ENCODE measurements at regions not wholly inside any gene's neighbourhood (a gene's known extent, or its start where the extent isn't known, plus 50 kb on each side); places are given as distances from the start of the nearest gene placed in this dataset.
"Not testable (repeated sequence)": the region's sequence is repeated elsewhere in the genome, so short reads cannot be mapped to it uniquely, and the experiment has no call there.

DNA sequence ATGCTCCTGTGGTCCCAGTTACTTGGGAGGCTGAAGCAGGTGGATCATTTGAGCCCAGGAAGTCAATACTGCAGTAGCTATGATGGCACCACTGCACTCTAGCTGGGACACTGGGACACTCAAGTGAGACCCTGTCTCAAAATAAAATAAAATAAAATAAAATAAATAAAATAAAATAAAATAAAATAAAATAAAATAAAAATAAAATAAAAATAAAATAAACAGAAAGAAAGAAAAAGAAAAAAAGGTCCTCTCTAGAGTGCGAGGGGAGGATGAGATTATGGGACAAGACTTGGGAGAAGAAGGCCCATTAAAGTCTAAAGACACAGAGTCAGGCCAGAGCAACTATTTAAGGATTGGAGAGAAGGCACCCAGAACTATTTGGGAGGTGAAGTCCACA, 172.5 kb downstream of the IER5 start:
- DNase-seq: no peak

DNA sequence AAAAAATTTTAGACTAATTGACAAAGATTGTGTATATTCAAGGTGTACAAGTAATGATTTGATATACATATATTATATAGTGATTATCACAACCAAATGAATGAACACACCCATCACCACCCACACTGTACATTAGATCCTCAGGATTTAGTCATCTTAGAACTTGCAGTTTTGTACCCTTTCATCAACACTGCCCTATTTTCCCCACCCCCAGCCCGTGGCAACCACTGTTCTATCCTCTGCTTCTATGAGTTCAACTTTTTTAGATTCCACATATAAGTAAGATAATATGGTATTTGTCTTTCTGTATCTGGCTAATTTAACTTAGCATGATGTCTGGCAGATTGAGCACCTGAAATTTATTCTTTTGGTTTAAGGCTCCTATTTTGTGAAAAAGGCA, 173.6 kb downstream of the IER5 start:
- no peak for DNase-seq

DNA sequence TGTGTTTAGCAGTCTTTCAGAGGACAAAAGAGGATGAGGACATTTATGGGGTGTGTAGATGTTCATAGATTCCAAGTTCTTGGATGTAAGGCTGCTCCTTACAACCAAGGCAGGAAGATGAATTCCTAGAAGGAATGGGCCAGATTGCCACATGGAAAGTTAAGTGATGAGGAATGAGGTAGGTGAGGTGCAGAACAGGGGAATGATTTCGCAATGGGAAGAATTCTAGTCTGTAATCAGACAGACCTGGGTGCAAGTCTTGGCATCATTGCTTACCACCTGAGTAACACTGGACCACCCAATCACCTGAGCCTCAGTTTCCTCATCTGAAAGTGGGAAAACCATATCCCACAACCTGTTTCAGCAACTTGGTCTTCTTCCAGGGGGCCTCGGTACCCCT, 174.9 kb downstream of the IER5 start:
- no peak for DNase-seq

DNA sequence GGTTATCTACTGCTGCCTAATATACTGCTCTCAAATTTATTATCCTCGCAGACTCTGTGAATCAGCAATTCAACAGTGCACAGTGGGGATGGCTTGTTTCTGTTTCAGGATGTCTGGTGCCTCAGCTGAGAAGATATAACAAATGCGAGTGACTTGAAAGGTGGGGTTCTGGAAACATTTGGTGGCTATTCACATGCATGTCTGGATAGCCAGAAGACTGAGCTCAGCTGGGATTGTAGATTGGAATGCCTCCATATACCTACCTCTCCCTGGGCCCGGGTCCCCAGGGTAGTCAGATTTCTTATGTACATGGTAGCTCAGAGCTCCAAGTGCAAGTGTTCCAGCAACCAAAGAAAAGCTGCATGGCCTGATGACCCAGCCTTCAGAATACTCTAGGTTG, 176.3 kb downstream of the IER5 start:
- DNase-seq: no peak

DNA sequence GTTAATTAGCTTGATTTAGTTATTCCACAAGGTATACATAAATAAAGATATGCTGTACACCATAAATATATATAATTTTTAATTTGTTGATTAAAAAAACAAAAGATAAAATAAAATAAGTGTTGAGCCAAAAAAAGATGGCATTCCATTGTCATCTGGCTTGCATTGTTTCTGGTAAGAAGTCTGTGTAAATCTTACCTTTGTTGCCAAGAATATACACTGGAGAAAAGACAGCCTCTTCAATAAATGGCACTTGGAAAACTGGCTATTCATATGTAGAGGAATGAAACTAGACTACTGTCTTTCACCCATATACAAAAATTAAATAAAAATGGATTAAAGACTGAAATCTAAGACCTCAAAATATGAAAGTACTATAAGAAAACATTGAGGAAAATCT, 196.5 kb downstream of the IER5 start:
- DNase-seq: no peak

DNA sequence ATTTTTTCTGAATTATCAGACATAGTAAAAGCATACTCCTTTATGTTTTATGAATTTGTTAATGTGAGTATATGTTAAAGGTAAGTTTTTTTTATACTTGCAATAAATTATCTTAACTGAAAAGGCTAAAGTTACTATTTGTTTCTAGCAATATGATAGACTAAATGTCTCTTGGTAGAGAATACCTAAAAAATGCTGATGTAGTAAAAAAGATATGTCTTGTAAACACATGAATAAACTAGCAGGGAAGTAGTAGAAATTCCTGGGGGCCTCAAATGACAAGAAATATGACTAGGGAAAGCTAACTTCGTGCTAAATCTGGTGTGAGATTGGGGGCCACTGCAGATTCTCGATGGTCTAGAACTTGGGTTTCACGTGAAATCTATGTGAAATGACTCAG, 188.1 kb upstream of the CACNA1E start:
- no peak for DNase-seq

DNA sequence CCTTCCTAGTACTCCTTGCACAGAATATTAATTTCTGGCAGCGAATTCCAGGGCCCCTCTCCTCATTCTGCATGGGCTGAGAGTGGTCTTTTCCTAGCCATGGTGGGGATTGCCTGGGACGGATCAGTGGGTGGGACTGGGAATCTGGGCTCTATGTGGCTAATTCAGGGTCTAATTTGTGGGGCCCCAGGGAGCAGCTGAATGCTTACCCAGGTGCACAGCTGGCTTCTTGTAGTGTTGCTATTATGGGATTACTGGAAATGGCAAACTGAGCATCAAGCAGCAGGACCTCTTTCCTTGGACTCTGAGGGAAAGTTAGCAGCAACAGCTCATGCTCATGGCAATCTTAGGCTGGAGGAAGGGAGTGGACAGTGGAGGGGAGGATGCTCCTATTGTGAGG, 187.1 kb upstream of the CACNA1E start:
- DNase-seq: no peak

DNA sequence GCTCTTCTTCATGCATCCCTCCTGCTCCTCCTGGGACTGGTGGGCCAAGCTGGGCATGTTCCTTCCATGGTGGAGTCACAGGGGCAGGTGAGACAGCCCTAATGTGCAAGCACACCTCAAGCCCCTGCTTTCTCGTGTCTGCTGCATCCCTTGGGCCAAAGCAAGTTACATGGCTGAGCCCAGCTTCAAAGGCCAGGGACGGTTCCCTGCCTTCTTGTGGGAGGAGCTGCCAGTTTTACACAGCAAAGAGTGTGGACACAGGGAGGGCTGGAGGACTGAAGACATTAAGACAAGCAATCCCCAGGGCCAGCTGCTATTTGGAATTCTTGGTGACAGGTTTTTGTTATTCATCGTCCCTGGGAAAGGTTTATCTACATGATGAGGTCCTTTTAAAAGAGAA, 175.2 kb upstream of the CACNA1E start:
- DNase-seq: no peak

DNA sequence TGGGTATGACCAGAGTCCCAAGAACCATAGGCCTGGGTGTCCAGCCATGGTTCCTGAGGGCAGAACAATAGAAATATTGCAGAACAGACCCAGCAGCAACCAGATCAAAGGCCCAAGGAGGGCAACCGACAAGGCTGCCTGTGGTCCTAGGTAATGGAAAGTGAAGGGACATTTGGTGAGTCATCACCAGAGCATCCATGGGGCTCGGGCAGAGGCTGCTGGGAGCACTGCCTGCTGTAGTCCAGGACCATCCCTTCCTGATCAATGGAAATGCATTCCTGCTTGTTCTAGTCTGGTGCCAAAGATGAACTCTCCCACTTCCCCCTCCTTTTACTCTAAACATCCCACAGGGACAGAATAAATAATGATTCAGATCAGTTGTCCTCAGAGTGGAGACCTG, 172.8 kb upstream of the CACNA1E start:
- no peak for DNase-seq

DNA sequence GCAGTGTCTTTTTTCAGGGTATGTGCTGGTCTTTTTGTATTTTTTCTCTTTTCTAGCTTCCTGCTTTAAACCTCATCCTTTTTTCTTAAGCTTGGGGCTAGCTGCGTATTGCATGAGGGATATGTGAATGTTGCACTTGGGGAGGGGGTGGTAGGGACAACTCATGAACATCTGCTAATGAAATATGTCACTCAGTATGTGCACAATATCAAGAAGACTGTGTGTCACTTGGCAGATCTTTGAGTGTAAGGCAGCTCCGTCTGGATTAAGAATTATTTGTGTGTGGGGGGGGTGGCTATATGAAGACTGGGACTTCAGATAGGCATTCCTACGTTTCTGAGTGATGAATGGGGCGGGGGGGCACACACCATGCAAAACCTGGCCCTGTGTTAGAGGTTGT, 170.4 kb upstream of the CACNA1E start:
- DNase-seq: no peak

DNA sequence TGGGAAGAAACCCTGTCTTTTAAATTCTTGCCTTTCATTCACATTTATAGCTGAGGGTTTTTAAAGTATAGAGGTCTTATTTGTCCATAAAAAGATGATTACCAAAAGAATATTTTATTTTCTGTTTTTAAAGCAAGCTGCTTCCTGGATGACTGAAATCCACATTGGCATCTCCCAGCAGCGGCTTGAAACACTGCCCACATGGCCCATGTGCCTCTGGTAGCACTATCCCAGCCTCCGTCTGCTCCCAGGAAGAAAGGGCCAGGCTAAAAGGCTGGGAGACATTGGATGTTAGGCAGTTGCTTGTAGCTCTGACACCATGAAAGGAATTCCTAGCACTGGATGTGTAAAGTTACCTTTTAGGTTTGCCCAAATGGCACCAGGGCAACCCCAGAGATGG, 169.9 kb upstream of the CACNA1E start:
- no peak for DNase-seq

DNA sequence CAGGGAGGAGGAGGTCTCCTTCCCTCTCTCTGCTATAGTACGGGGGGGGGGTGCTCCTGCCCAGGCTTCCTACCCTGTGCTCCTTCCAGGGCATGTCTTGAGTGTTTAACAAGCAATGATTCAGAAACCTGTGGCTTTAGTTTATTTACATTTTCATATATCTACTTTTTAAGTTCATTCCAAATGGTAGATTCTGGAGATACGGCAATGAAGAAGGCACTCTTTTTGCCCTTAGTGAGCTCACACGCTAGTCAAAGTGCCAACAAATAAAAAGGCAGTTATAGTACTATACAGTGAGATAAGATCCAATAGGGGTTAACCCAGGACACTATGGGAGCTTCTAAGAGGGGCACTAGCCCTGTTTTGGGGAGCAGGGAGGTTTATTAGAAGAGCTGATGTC, 169.3 kb upstream of the CACNA1E start:
- DNase-seq: no peak

DNA sequence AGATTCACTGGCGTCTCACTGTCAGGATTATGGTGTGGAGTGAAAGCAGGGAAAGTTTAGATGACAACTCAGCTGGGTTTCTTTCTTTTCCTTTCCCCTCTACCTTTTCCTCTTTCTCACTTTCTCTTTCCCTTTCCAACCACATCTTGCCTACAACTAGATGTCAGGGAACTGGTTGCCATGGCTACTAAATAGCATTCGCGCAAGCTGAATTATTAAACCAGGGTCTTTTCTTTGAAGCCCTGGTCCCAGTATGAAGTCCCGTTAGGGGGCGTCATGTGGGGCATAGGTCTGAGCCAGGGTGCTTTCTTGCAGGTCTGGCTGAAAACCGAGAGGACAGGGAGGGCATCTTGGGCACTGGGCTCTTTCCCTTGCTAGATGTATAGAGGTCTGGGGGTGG, 168.4 kb upstream of the CACNA1E start:
- DNase-seq: no peak

DNA sequence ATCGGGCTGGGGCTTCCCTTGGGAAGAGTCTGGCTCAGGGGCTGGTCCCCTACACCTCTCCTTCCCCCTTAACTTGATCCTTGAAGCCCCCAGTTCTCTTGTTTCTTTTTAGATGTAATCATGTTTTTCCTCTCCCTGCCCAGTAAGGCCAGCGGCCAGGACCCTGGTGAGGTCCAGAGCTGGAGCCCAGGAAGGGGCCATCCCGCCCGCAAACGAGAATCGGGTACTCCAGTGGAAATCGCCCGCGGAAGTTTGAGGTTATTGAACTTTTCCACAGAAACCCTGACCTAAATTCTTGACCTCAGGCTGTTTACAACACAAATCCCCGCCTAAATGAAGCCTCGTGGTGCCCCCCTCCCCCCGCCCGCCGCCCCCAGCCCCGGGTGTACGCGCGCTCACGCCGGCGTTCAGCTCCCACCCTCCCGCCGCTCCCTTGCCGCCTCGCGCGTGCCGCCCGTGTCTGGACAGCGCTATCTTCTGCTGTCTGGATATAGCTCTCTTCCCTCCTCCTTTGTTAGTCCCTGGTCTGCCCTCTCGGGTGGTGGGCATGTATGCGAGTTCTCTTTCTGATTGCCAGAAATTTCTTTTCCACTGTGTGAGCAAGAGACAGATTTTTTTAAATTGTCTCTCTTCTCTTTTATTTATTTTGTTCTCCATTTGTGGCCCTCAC, 165.9 kb upstream of the CACNA1E start:
- no peak for DNase-seq

DNA sequence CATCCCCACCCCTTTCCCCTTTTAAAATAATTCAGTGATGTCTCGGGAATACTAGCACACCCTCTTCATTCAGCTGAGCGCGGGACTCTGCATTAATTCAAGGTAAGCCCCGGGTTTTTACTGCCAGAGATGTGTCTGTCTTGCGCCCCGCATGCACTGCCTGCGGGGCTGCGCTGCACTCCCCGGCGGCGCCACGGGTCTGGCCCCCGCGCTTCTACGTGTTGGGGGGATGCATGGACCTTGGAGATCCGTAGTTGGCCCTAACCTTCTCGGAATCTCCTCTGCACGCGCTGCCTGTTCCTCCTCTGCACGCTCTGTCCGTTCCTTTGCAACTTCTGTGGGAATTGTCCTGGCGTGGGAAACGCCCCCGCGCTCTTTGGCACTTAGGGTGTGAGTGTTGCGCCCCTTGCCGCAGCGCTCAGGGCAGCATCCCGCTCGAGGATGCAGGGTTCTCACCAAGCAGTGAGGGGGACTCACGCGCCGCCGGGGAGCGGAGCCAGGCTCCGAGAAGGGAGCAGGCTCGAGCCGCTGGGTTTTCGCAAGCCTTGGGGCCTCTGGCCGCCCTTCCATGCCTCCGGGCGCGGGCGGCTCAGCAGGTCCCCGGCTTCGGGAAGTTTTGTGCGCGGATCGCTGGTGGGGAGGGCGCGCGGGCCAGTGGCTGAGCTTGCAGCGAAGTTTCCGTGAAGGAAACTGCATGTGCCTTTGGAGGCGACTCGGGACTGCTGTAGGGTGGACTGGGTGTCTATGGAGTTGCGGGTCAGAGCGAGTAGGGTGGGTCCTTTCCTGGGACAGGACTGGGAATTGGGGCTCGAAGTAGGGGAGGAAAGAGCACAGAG, 165.1 kb upstream of the CACNA1E start:
- DNase-seq: no peak

DNA sequence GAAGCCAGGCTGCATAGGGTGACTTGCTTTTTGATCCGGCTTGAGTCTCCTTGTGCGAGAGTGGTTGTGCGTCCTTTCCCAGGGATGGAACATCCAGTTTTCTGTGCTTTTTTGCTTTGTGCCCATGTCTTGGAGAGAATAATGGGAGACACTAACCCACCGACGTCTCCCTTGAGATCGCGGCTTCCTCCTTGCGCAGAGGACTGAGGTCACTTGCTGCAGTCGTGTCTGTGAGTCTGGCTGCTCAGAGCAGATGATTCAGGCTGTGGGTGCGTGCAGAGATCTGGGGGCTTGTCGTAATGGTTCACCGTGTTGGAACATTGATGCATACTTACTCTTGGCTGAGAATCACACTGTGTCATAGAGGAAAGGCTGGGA, 164.5 kb upstream of the CACNA1E start:
- DNase-seq: no peak

DNA sequence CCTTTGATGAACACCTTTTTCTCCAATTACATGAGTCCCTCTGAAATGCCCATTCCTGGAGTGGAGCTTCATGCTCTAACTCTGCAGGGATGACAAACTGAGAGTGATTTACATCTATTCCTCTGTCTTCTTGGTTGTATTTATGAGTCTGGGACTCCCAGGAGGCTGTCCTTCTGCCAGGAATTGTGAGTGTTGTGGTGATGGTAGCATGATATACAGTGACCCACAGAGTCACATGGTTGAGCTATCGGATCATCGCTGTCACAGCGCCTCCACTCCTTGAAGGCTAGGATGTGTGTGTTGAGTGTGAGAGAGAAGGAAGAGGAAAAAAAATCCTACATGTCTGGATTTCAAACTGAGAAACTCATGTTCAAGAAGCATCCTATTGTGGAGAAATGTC, 163.4 kb upstream of the CACNA1E start:
- no peak for DNase-seq

DNA sequence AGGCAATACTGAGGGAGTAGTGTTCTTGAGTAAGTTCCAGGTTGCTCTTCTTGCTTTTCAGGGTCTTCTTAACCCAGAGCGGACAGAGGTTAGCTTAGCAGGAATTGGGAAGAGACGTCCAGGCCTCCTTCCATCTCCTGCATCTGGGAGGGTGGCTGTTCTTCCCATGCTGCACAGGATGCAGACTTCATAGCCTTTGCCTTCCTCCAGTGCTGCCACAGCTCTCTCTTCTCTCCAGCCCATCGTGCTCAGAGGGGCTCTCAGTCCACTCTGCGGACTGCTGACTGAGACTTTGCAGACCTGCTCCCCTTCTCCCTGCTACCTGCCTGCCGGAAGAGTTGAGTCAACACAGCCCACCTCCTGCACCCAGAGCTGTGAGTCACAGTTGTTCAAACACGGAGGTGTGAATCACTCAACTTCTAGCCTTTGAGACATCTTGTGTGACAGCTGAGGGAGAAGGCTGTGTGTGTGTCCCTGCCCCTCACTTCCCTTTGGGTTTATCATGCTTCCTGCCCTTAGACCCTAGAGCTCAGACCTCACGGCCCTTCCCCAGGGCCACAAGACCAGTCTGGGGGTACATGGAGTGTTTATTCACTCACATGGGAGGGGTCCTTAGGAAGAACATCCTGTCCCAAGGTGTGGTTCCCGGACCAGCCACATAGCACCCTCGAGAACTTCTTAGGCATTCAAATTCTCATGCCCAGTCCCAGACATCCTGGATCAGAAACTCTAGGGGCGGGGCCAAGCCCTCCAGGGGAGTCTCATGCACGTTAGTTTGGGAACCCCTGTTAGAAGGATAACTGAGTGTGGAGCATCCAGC, 158.3 kb upstream of the CACNA1E start:
- peak; percentile 14 for DNase-seq

DNA sequence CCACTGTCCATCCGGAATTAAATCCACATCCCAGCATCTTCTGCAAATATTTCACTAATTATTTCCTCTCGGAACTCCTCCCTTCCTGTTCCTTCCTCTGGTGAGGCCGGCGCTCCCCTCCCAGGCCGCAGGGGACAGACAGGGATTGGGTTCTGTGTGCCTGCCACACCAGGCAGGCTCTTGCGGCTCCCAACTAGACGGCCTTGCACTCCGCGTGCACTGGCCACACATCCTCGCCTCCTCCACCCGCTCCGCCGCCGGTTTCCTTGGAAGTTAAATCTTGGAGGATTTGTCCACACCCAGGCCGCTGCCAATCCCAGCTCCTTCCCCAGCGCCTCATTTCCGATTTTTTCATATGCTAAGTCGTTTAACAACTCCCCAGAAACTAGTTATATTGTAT, 157.6 kb upstream of the CACNA1E start:
- not testable (repeated sequence) for DNase-seq

DNA sequence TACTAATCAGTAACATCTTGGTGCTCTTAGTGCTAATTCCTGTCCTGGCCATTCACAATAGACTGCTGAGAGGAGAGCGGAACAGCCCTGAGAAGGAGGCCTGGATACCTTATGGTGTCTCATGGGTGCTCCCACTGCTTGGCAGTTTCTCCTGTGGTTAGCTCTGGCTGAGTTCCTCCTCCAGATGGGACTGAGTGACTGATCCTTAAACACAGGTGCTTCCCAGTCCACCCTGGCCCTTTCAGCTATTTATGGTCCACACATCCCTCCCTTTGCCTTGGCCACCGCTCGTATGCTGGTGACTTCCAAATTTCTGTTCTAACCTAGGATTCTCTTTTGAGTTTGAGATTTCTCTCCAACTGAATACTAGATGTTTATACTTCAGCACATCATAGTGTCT, 157.0 kb upstream of the CACNA1E start:
- DNase-seq: no peak

DNA sequence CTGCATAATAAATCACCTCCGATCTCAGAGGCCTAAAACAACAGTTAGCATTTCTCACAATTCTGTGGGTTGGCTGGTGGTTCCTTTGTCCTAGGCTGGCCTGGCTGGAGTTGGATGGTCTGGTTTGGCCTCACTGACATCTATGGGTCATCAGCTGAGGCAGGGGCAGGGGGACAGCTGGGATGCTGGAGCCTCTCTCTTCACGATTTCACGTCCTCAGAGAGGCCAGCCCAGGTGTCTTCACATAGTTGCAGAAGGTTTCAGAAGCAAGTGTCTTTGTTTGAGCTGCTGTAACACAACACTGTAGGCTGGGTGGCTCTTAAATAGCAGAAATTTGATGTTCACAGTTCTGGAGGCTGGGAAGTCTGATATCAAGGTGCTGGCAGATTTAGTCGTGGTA, 155.5 kb upstream of the CACNA1E start:
- DNase-seq: no peak

DNA sequence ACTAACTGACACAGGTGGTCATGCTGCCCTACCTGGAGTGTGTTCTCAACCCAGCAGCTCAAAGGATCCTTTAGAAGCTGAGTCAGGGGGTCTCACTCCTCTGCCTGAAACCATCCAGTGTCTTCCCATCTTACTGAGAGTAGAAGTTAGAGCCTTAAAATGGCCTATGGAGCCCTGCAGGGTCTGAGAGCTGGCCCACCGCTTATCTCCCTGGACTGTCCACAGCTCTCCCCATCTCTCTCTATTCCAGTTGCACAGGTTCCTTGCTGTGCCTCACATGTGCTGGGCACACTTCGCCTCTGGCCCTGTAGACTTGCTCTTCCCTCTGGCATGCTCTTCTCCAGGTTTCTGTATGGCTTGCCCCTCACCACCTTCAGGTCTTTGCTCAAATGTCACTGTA, 148.6 kb upstream of the CACNA1E start:
- DNase-seq: no peak

DNA sequence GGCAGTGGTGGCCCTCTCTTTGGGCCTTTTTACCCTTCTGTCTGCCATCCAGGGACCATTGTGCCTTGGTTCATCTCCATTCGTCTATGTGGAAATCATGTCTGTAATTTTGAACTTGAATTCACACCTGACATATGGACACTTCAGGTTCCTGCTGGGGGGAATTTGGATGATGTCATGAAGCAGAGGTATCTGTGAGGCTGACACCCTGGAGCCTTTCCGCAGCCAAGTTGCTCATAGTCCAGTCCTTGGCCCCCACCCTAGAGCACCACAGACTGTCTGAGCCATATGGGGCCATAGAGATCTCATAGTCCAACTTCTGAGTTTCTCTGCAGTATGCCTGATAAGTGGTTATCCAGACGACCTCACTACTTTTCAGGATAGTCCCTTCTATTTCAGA, 147.7 kb upstream of the CACNA1E start:
- no peak for DNase-seq

DNA sequence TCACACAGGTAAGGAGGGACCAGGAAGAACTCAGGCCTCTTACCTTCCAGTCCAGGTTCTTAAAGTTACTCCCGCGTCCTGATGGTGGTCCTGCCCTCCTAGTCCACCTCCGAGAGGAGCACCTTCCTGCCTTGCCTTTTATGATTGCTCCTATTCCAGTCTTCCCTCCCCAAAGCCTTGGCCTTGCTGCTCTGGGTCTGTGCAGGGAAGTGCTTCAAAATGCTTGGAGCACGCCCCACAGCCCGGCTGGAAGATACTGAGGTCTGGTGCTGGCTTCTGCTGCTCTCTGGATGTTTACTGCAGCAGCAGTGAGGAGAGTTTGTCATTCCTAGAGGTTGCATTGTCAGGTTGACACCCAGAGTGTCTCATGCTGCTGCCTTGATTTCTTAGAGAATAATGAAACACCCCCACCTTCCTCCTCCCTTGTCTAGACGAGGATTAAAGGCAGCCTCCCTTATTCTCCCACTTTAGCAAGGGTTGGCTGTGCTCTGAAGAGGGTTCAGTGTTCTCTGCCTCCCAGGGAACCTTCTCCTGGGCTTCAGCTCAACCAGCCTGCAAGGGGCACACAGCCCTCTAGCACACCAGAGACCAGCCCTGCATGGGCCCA, 142.2 kb upstream of the CACNA1E start:
- no peak for DNase-seq
